PFSK-1 (cell line): ENCODE measurements at regions not wholly inside any gene's neighbourhood (a gene's known extent, or its start where the extent isn't known, plus 50 kb on each side); places are given as distances from the start of the nearest gene placed in this dataset.

Experiments
- FOXP2 ChIP-seq: optimal IDR thresholded peaks from 2 replicates; pipeline ENCODE3; 2011; ENCODE audit warnings: borderline replicate concordance, control low read depth, inconsistent platforms; ENCODE audit not compliant: insufficient read depth; ENCODE audit errors: extremely low read length, extremely low read depth
- POLR2AphosphoS5 ChIP-seq: IDR thresholded peaks from 2 replicates; pipeline ENCODE4 v1.6.1; 2012; ENCODE audit warnings: low read depth, mild to moderate bottlenecking, control low read depth, low read length, moderate library complexity
- SIN3A ChIP-seq: IDR thresholded peaks from 2 replicates; pipeline ENCODE4 v1.6.1; 2012; ENCODE audit warnings: mild to moderate bottlenecking, low read length, moderate library complexity, borderline replicate concordance; ENCODE audit not compliant: insufficient read depth
- TAF1 ChIP-seq: IDR thresholded peaks from 2 replicates; pipeline ENCODE4 v1.6.1; 2012; ENCODE audit warnings: low read length, control low read depth, borderline replicate concordance; ENCODE audit not compliant: insufficient read depth
- TF ChIP-seq, protein P1 (sequence below), 2 experiments: IDR thresholded peaks; 2 replicates each; pipeline versions ENCODE4 v1.6.1 to v1.8.0; 2011 to 2012; ENCODE audit warnings: low read depth in 2 of 2, low read length in 2 of 2, control low read depth in 1 of 2, inconsistent platforms in 1 of 2, mild to moderate bottlenecking in 1 of 2, moderate library complexity in 1 of 2; ENCODE audit not compliant: insufficient read depth in 1 of 2

DNA sequence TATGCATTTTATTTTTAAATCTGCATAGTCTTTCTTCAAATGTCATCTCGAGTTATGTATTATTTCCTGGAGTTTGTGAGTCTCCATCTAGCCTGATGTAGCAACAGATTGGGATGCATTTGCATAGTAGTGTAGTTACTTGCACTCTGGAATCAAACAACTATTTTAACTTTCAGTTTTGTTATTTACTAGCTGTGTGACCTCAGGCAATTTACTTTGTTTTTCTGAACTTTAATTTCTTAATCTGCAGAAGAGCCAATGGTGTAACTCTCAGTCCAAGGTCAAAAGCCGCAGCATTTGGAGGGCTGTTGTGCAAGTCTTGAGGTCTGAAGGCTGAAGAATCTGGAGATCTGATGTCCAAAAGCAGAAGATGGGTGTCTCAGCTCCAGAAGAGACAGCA is 175.8 kb upstream of the SORCS1 start:
- TF ChIP-seq POLR2AphosphoS5 (no peak), FOXP2 (no peak), TAF1 (no peak), SIN3A (no peak)
- TF ChIP-seq, protein P1, sequence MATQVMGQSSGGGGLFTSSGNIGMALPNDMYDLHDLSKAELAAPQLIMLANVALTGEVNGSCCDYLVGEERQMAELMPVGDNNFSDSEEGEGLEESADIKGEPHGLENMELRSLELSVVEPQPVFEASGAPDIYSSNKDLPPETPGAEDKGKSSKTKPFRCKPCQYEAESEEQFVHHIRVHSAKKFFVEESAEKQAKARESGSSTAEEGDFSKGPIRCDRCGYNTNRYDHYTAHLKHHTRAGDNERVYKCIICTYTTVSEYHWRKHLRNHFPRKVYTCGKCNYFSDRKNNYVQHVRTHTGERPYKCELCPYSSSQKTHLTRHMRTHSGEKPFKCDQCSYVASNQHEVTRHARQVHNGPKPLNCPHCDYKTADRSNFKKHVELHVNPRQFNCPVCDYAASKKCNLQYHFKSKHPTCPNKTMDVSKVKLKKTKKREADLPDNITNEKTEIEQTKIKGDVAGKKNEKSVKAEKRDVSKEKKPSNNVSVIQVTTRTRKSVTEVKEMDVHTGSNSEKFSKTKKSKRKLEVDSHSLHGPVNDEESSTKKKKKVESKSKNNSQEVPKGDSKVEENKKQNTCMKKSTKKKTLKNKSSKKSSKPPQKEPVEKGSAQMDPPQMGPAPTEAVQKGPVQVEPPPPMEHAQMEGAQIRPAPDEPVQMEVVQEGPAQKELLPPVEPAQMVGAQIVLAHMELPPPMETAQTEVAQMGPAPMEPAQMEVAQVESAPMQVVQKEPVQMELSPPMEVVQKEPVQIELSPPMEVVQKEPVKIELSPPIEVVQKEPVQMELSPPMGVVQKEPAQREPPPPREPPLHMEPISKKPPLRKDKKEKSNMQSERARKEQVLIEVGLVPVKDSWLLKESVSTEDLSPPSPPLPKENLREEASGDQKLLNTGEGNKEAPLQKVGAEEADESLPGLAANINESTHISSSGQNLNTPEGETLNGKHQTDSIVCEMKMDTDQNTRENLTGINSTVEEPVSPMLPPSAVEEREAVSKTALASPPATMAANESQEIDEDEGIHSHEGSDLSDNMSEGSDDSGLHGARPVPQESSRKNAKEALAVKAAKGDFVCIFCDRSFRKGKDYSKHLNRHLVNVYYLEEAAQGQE (IDR thresholded peaks at IDR 0.05; ENCODE audit: insufficient read depth in 1 of 2, low read depth in 2 of 2, low read length in 2 of 2) = no peak

DNA sequence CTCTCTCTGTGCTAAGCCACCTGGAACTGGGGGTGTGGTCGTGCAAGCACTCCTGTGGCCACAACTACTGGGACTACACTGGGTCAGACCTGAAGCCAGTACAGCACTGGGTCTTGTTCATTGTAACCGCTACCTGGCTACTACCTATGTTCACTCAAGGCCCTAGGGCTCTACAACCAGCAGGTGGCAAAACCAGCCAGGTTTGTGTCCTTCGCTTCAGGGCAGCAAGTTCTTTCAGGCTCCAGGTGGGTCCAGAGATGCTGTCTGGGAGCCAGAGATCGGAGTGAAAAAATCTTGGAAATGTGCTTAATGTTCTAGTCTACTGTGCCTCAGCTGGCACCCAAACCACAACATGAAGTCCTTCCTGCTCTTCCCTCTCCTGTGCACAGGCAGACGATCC is 171.6 kb upstream of the SORCS1 start:
- TF ChIP-seq POLR2AphosphoS5 = no peak
- no peak for TF ChIP-seq FOXP2
- no peak for TF ChIP-seq TAF1
- TF ChIP-seq, protein P1 (IDR thresholded peaks at IDR 0.05; ENCODE audit: insufficient read depth in 1 of 2, low read depth in 2 of 2, low read length in 2 of 2) = no peak
- TF ChIP-seq SIN3A = no peak

DNA sequence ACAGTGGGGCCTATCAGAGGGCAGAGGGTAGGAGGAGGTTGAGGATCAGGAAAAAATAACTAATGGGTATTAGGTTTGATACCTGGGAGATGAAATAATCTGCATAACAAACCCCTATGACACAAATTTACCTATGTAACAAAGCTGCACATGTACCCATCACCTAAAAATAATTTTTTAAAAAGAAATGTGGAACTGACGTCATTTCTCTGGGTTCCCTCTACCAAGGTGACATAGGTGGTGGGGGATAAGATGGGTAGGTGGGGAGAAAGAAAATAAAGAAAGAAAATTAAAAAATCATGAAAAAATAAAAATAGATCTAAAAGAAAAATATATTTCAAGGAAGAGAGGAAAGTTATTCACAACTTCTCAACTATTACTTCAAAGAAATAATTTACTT is 153.1 kb upstream of the SORCS1 start:
- TF ChIP-seq, protein P1 (IDR thresholded peaks at IDR 0.05; ENCODE audit: insufficient read depth in 1 of 2, low read depth in 2 of 2, low read length in 2 of 2) = no peak
- TF ChIP-seq POLR2AphosphoS5 = no peak
- TF ChIP-seq SIN3A = no peak
- no peak for TF ChIP-seq TAF1
- no peak for TF ChIP-seq FOXP2

DNA sequence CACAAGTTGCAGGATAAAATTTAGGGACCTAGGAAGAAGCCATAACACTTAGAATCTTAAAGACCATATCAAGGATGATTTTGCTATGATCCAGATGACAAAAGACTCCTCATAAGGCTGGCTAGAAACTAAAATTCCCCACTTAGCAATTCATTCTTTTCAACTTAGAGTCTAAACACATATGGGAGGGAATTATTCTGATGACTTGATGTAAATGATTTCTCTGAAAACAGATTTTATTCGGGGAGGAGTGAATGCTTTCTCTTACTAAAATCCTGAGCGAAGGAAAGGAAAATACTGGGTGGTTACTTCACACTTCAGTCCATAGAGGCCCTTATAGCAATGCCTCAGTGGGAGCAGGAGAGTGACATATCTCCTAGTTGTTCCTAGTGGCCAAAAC is 138.7 kb upstream of the SORCS1 start:
- TF ChIP-seq FOXP2 = no peak
- no peak for TF ChIP-seq SIN3A
- TF ChIP-seq POLR2AphosphoS5 = no peak
- TF ChIP-seq TAF1 = no peak
- TF ChIP-seq, protein P1 (IDR thresholded peaks at IDR 0.05; ENCODE audit: insufficient read depth in 1 of 2, low read depth in 2 of 2, low read length in 2 of 2) = no peak

DNA sequence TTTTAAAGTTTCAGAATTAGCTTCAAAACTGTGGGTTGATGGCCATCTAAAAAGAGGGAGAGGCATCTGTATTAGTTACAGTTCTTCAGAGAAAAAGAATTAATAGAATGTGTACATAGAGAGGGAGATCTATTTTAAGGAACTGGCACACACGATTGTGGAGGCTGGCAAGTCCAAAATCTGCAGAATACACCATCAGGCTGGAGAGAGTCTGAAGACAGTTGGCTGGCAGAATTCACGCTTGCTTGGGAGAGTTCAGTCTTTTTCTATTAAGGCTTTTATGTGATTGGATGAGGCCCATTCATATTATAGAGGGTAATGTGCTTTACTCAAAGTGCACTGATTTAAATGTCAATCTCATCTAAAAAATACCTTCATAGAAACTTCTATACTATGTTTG is 135.1 kb upstream of the SORCS1 start:
- no peak for TF ChIP-seq TAF1
